NCI-H2196 treated with DMSO at 0.1 percent for 48 hours (cell line): ENCODE measurements at regions not wholly inside any gene's neighbourhood (a gene's known extent, or its start where the extent isn't known, plus 50 kb on each side); places are given as distances from the start of the nearest gene placed in this dataset.

Source experiments
- DNase-seq: peaks from one replicate; lab custom pipeline; 2025; ENCODE audit not compliant: unreplicated experiment; lab: John Stamatoyannopoulos, UW

- no peak for DNase-seq
These were observed 177.3 kb downstream of the FGF1 start for GRCh38 chr5:142508591-142508990.

GRCh38 chr5:142507531-142508372 lies 178.1 kb downstream of the FGF1 start:
- DNase-seq: no peak

GRCh38 chr5:142506756-142507155 lies 179.1 kb downstream of the FGF1 start:
- DNase-seq: no peak

GRCh38 chr5:142506046-142506445 lies 179.8 kb downstream of the FGF1 start:
- no peak for DNase-seq

GRCh38 chr5:142501890-142502289 lies 177.1 kb upstream of the SPRY4 start:
- no peak for DNase-seq

GRCh38 chr5:142500227-142500905 lies 175.5 kb upstream of the SPRY4 start:
- no peak for DNase-seq

GRCh38 chr5:142499591-142500226 lies 174.9 kb upstream of the SPRY4 start:
- no peak for DNase-seq

- no peak for DNase-seq
These were observed 173.5 kb upstream of the SPRY4 start for GRCh38 chr5:142498298-142498697.

GRCh38 chr5:142495531-142495930 lies 170.7 kb upstream of the SPRY4 start:
- no peak for DNase-seq

GRCh38 chr5:142493875-142494518 lies 169.2 kb upstream of the SPRY4 start:
- no peak for DNase-seq

GRCh38 chr5:142492781-142493281 lies 168.0 kb upstream of the SPRY4 start:
- no peak for DNase-seq

- DNase-seq: no peak
These were observed 166.9 kb upstream of the SPRY4 start for GRCh38 chr5:142491679-142492078.

GRCh38 chr5:142491270-142491669 lies 166.4 kb upstream of the SPRY4 start:
- no peak for DNase-seq

- no peak for DNase-seq
These were observed 161.8 kb upstream of the SPRY4 start for GRCh38 chr5:142486581-142486980.

- DNase-seq: no peak
These were observed 161.2 kb upstream of the SPRY4 start for GRCh38 chr5:142486020-142486419.

GRCh38 chr5:142484821-142485387 lies 160.1 kb upstream of the SPRY4 start:
- no peak for DNase-seq

- no peak for DNase-seq
These were observed 157.4 kb upstream of the SPRY4 start for GRCh38 chr5:142482207-142482606.

GRCh38 chr5:142481410-142481809 lies 156.6 kb upstream of the SPRY4 start:
- DNase-seq: no peak

- no peak for DNase-seq
These were observed 155.2 kb upstream of the SPRY4 start for GRCh38 chr5:142479854-142480519.

GRCh38 chr5:142479150-142479549 lies 154.3 kb upstream of the SPRY4 start:
- DNase-seq: no peak
